HG02973 (cell line): ENCODE measurements at regions not wholly inside any gene's neighbourhood (a gene's known extent, or its start where the extent isn't known, plus 50 kb on each side); places are given as distances from the start of the nearest gene placed in this dataset.

ENCODE experiments used
- ATAC-seq: cut with Tn5 transposase; IDR thresholded peaks from one replicate; pipeline ENCODE4 v1.9.1; 2021; ENCODE audit warnings: moderate library complexity; ENCODE audit not compliant: unreplicated experiment

GRCh38 chr4:136691607-136692006 is 840.7 kb downstream of the PCDH18 start:
- ATAC-seq = no peak

- no peak for ATAC-seq
Observed at GRCh38 chr4:136690360-136690759, 841.9 kb downstream of the PCDH18 start.

- ATAC-seq = no peak
Observed at GRCh38 chr4:136687596-136687995, 844.7 kb downstream of the PCDH18 start.

- ATAC-seq = no peak
Observed at GRCh38 chr4:136687118-136687517, 845.2 kb downstream of the PCDH18 start.

- ATAC-seq = no peak
Observed at GRCh38 chr4:136680761-136681160, 851.5 kb downstream of the PCDH18 start.

GRCh38 chr4:136680271-136680670 is 852.0 kb downstream of the PCDH18 start:
- no peak for ATAC-seq

GRCh38 chr4:136670265-136670664 is 862.0 kb downstream of the PCDH18 start:
- no peak for ATAC-seq

GRCh38 chr4:136664988-136665387 is 867.3 kb downstream of the PCDH18 start:
- no peak for ATAC-seq

- no peak for ATAC-seq
Observed at GRCh38 chr4:136662539-136662938, 869.8 kb downstream of the PCDH18 start.

GRCh38 chr4:136653640-136654406 is 878.5 kb downstream of the PCDH18 start:
- ATAC-seq = no peak

GRCh38 chr4:136651932-136652331 is 880.4 kb downstream of the PCDH18 start:
- ATAC-seq = no peak

- no peak for ATAC-seq
Observed at GRCh38 chr4:136651278-136651667, 881.0 kb downstream of the PCDH18 start.

- ATAC-seq = no peak
Observed at GRCh38 chr4:136650541-136651277, 881.6 kb downstream of the PCDH18 start.

- ATAC-seq = no peak
Observed at GRCh38 chr4:136644279-136644678, 888.0 kb downstream of the PCDH18 start.

GRCh38 chr4:136643416-136643815 is 888.9 kb downstream of the PCDH18 start:
- no peak for ATAC-seq

GRCh38 chr4:136637071-136637777 is 895.1 kb downstream of the PCDH18 start:
- ATAC-seq = no peak

GRCh38 chr4:136636155-136636554 is 896.1 kb downstream of the PCDH18 start:
- no peak for ATAC-seq

- no peak for ATAC-seq
Observed at GRCh38 chr4:136634121-136634520, 898.2 kb downstream of the PCDH18 start.

- no peak for ATAC-seq
Observed at GRCh38 chr4:136599890-136600289, 932.4 kb downstream of the PCDH18 start.

- ATAC-seq = no peak
Observed at GRCh38 chr4:136590440-136590839, 941.9 kb downstream of the PCDH18 start.

GRCh38 chr4:136583567-136583966 is 948.7 kb downstream of the PCDH18 start:
- no peak for ATAC-seq

- ATAC-seq = no peak
Observed at GRCh38 chr4:136581119-136581518, 951.2 kb downstream of the PCDH18 start.
